ENCODE measurements at regions not wholly inside any gene's neighbourhood (a gene's known extent, or its start where the extent isn't known, plus 50 kb on each side); places are given as distances from the start of the nearest gene placed in this dataset.

DNA sequence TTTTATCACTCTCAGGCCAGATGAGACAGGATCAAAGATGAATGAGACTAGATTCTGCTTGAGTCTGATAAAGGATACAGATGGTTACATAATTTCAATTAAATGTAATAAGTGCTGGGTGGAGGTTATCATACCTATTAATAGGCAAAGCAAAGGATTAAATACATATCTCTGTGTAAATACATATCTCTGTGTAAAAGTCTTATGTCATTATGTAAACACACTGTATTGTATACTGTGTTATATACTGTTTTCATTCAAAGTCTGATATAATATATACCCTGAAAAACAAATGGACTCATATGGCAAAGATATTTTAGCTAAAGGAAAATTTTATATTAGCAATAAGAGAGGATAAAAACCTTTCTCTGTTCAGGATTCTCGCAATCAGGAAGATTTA is 605.8 kb upstream of the PTGER4 start:
- no peak for TF ChIP-seq TAF1 (IDR thresholded peaks at IDR 0.05; ENCODE audit: low read depth, low read length)
- no peak for TF ChIP-seq PAX5 (IDR thresholded peaks at IDR 0.05; ENCODE audit: insufficient read depth, low read length, severe bottlenecking)
- TF ChIP-seq POLR2A (IDR thresholded peaks at IDR 0.05; ENCODE audit: low read depth, low read length): no peak
- TF ChIP-seq SPI1 (IDR thresholded peaks at IDR 0.05; ENCODE audit: low read depth, low read length): no peak
- no peak for TF ChIP-seq POLR2AphosphoS5 (IDR thresholded peaks at IDR 0.05; ENCODE audit: low read depth, low read length)
- no peak for TF ChIP-seq POU2F2 (IDR thresholded peaks at IDR 0.05; ENCODE audit: low read depth, low read length)
- no peak for DNase-seq (ENCODE audit: insufficient read length, low spot score)
- FAIRE-seq: no peak

DNA sequence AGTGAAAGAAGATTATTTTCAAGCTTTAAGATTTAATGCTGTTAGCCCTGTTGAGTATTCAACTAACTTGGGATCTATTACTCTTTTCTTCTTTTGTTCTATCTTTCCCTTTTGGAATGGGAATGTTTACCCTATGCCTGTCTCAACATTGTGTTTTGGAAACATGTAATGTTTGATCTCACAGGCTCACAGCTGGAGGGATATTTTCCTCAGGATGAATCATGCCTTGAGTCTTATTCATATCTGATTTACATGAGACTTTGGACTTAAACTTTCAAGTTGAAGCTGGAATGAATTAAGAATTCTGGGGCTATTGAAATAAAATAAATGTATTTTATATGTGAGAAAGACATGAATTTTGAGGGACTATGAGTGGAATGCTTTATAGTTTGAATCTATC is 607.8 kb upstream of the PTGER4 start:
- no peak for TF ChIP-seq TAF1 (IDR thresholded peaks at IDR 0.05; ENCODE audit: low read depth, low read length)
- TF ChIP-seq POLR2AphosphoS5 (IDR thresholded peaks at IDR 0.05; ENCODE audit: low read depth, low read length): no peak
- TF ChIP-seq POU2F2 (IDR thresholded peaks at IDR 0.05; ENCODE audit: low read depth, low read length): no peak
- no peak for TF ChIP-seq PAX5 (IDR thresholded peaks at IDR 0.05; ENCODE audit: insufficient read depth, low read length, severe bottlenecking)
- TF ChIP-seq POLR2A (IDR thresholded peaks at IDR 0.05; ENCODE audit: low read depth, low read length): no peak
- no peak for TF ChIP-seq SPI1 (IDR thresholded peaks at IDR 0.05; ENCODE audit: low read depth, low read length)
- DNase-seq (ENCODE audit: insufficient read length, low spot score) (no peak), FAIRE-seq (no peak)

DNA sequence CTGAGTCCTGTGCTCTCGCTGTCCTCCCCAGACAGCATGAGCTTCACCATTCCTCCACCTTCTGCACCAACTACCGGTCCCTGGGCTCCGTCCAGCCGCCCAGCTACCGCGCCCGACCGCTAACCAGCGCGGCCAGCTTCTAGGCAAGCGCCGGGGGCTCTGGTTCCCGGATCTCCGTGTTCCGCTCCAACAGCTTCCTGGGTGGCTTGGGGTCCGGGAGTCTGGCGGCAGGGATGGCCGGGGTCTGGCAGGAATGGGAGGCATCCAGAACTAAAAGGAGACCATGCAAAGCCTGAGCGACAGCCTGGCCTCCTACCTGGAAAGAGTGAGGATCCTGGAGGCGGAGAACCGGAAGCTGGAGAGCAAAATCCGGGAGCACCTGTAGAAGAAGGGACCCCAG is 613.1 kb upstream of the PTGER4 start:
- FAIRE-seq (no peak), DNase-seq (ENCODE audit: insufficient read length, low spot score) (no peak)
- no peak for TF ChIP-seq POLR2AphosphoS5 (IDR thresholded peaks at IDR 0.05; ENCODE audit: low read depth, low read length)
- no peak for TF ChIP-seq TAF1 (IDR thresholded peaks at IDR 0.05; ENCODE audit: low read depth, low read length)

DNA sequence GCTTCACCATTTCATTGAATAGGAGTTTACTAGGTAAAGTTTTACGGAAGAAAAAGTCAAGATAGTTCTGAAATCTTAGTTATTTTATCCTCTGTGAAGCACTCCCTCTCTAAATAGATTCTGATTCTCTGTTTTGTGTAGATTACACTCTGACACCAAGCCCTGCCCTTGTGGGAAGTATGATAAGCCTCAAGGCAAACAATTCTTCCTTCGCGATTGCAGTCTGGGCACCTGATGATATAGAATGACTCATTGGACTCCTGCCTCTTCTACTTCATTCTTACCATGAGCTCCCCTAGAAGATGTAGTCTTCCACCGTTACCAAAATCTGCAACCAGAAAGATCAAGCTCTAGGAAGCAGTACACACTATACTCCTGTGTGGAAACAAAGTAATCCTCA is 626.9 kb upstream of the PTGER4 start:
- DNase-seq (ENCODE audit: insufficient read length, low spot score) (no peak), FAIRE-seq (no peak)
- TF ChIP-seq TAF1 (IDR thresholded peaks at IDR 0.05; ENCODE audit: low read depth, low read length) (no peak), PAX5 (IDR thresholded peaks at IDR 0.05; ENCODE audit: insufficient read depth, low read length, severe bottlenecking) (no peak), POLR2A (IDR thresholded peaks at IDR 0.05; ENCODE audit: low read depth, low read length) (no peak), POU2F2 (IDR thresholded peaks at IDR 0.05; ENCODE audit: low read depth, low read length) (no peak), POLR2AphosphoS5 (IDR thresholded peaks at IDR 0.05; ENCODE audit: low read depth, low read length) (no peak), SPI1 (IDR thresholded peaks at IDR 0.05; ENCODE audit: low read depth, low read length) (no peak)

DNA sequence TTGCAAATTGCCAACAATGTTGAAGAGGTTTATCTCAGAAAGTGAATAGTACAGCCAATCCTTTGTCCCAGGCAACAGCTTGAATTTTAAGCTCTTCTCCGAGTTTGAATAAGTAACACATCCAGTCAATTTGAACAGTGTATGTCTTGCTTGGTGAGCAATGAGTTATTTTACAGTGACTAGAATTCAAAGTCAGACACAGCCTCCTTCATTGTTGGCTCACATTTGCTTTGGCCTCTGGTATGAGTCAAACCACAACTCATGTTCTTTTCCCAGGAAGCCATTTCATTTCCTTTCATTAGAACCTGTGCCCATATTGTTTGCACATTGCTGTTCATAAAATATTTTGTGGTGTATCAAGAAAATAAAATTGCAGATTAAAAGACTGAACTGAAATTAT is 622.0 kb upstream of the DAB2 start:
- DNase-seq (ENCODE audit: insufficient read length, low spot score): no peak
- no peak for TF ChIP-seq POU2F2 (IDR thresholded peaks at IDR 0.05; ENCODE audit: low read depth, low read length)
- TF ChIP-seq POLR2AphosphoS5 (IDR thresholded peaks at IDR 0.05; ENCODE audit: low read depth, low read length): no peak
- TF ChIP-seq SPI1 (IDR thresholded peaks at IDR 0.05; ENCODE audit: low read depth, low read length): no peak
- TF ChIP-seq TAF1 (IDR thresholded peaks at IDR 0.05; ENCODE audit: low read depth, low read length): no peak
- no peak for TF ChIP-seq PAX5 (IDR thresholded peaks at IDR 0.05; ENCODE audit: insufficient read depth, low read length, severe bottlenecking)
- no peak for TF ChIP-seq POLR2A (IDR thresholded peaks at IDR 0.05; ENCODE audit: low read depth, low read length)
- FAIRE-seq: no peak

DNA sequence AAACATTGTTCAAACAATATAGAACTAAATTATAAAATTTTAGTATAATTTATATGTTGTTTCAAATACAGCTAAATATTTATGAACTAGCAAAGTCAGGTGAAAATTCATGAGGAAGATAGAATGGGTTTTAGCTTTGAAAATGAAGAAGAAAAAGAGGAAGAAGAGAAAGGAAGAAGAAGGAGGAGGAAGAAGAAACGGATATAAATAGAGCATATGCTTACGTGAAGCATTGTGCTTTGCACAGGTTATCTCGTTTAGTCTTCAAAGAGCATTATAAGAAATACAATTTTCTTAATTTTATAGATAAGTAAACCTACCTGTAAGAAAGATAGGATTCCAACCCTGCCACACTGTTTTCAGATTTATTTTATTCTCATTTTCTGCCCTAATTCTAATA is 620.6 kb upstream of the DAB2 start:
- FAIRE-seq (no peak), DNase-seq (ENCODE audit: insufficient read length, low spot score) (no peak)
- TF ChIP-seq POLR2A (IDR thresholded peaks at IDR 0.05; ENCODE audit: low read depth, low read length) (no peak), TAF1 (IDR thresholded peaks at IDR 0.05; ENCODE audit: low read depth, low read length) (no peak), SPI1 (IDR thresholded peaks at IDR 0.05; ENCODE audit: low read depth, low read length) (no peak), PAX5 (IDR thresholded peaks at IDR 0.05; ENCODE audit: insufficient read depth, low read length, severe bottlenecking) (no peak), POLR2AphosphoS5 (IDR thresholded peaks at IDR 0.05; ENCODE audit: low read depth, low read length) (no peak), POU2F2 (IDR thresholded peaks at IDR 0.05; ENCODE audit: low read depth, low read length) (no peak)

DNA sequence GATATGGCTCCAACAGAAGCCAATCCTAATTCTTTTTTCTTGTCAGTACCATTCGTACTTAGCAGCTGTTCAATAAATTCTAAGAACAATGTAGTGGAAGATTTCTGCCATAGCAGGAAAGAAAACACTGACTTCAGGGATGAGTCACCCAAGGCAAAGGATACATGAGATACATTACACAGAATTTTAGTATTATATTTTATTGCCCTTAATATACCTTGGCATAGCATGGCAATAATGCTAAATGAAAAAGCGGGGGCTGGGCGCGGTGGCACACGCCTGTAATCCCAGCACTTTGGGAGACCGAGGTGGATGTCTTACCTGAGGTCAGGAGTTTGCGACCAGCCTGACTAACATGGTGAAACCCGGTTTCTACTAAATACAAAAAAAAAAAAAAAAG is 619.1 kb upstream of the DAB2 start:
- DNase-seq (ENCODE audit: insufficient read length, low spot score) (no peak), FAIRE-seq (no peak)
- TF ChIP-seq POU2F2 (IDR thresholded peaks at IDR 0.05; ENCODE audit: low read depth, low read length): no peak

DNA sequence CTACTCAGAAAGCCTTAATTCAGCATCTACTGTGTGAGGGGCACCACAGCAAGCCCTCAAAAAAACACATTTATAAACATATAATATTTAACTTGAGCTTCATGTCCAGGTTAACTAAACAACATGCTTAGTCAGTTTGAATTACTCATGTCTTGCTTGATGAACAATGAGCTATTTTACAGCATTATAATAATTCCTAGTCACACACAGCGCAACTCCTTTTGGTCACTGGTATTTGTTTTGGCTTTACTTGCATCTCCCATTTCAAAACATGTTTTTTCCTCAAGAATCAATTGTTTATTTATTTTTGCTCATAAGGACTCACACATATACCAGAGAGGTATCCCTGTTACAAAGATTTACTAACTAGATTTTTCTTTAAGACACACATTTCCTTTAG is 616.7 kb upstream of the DAB2 start:
- no peak for DNase-seq (ENCODE audit: insufficient read length, low spot score)

DNA sequence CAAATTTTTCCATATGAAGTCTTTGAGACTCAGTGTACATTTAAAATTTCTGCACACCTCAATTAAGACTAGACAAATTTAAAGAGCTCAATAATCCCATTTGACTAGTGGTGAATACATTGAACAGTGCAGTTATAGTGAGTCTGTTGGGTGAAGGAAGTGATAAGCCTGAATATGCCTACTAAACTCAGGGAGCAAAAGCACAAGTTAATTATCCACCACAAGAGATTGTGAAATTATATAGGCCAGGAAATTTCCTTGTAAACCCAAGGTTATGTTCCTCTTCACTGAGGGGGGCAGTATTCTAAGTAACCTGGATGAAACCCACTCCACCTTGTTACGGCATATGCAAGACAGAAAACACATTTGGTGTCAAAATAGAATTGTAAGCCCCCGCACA is 612.9 kb upstream of the DAB2 start:
- TF ChIP-seq POLR2A (IDR thresholded peaks at IDR 0.05; ENCODE audit: low read depth, low read length) (no peak), TAF1 (IDR thresholded peaks at IDR 0.05; ENCODE audit: low read depth, low read length) (no peak), SPI1 (IDR thresholded peaks at IDR 0.05; ENCODE audit: low read depth, low read length) (no peak), POLR2AphosphoS5 (IDR thresholded peaks at IDR 0.05; ENCODE audit: low read depth, low read length) (no peak), POU2F2 (IDR thresholded peaks at IDR 0.05; ENCODE audit: low read depth, low read length) (no peak), PAX5 (IDR thresholded peaks at IDR 0.05; ENCODE audit: insufficient read depth, low read length, severe bottlenecking) (no peak)
- FAIRE-seq (no peak), DNase-seq (ENCODE audit: insufficient read length, low spot score) (no peak)

More for the DNA sequence above, 616.7 kb upstream of the DAB2 start:
- no peak for TF ChIP-seq POLR2AphosphoS5 (IDR thresholded peaks at IDR 0.05; ENCODE audit: low read depth, low read length)
- no peak for TF ChIP-seq POU2F2 (IDR thresholded peaks at IDR 0.05; ENCODE audit: low read depth, low read length)
- TF ChIP-seq PAX5 (IDR thresholded peaks at IDR 0.05; ENCODE audit: insufficient read depth, low read length, severe bottlenecking): no peak
- no peak for TF ChIP-seq POLR2A (IDR thresholded peaks at IDR 0.05; ENCODE audit: low read depth, low read length)
- no peak for TF ChIP-seq TAF1 (IDR thresholded peaks at IDR 0.05; ENCODE audit: low read depth, low read length)
- no peak for TF ChIP-seq SPI1 (IDR thresholded peaks at IDR 0.05; ENCODE audit: low read depth, low read length)
- FAIRE-seq: no peak

DNA sequence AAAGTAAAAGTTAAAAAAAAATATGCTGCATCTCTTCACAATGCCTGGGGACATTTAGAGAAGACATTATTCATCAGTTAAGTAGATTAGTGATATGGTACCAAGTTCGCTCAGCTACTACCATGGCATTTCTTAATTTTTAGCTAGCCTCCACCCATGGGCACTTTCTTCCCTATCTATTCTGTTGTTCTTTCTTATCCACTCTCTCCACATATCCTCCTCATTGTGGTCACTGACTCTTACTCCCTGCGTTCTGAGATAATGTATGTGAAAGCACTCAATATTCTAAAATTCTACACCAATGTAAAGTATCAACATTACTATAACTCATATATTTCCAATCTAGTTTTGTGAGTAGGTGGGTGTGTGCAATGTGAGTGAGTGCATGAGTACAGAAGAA is 609.7 kb upstream of the DAB2 start:
- FAIRE-seq (no peak), DNase-seq (ENCODE audit: insufficient read length, low spot score) (no peak)
- TF ChIP-seq POU2F2 (IDR thresholded peaks at IDR 0.05; ENCODE audit: low read depth, low read length) (no peak), TAF1 (IDR thresholded peaks at IDR 0.05; ENCODE audit: low read depth, low read length) (no peak), POLR2AphosphoS5 (IDR thresholded peaks at IDR 0.05; ENCODE audit: low read depth, low read length) (no peak), PAX5 (IDR thresholded peaks at IDR 0.05; ENCODE audit: insufficient read depth, low read length, severe bottlenecking) (no peak), SPI1 (IDR thresholded peaks at IDR 0.05; ENCODE audit: low read depth, low read length) (no peak), POLR2A (IDR thresholded peaks at IDR 0.05; ENCODE audit: low read depth, low read length) (no peak)

Measured in GM12891 (cell line).